Sigmoid colon (tissue), 6 donors: ENCODE measurements at regions not wholly inside any gene's neighbourhood (a gene's known extent, or its start where the extent isn't known, plus 50 kb on each side); places are given as distances from the start of the nearest gene placed in this dataset.

Source experiments
- DNase-seq: peaks from one replicate; pipeline ENCODE4 v3.0.0-alpha.2; 2019
- H3K27ac ChIP-seq, 4 donors: fragments of 200-600 bp; sonication (generic); one replicate each; pipeline ENCODE4 v1.5.1; 2016 to 2019; ENCODE audit warnings: mild to moderate bottlenecking in 1 of 4
- H3K27me3 ChIP-seq, 3 donors: fragments of 200-600 bp; sonication (generic); one replicate each; pipeline ENCODE4 v1.5.1; 2019; ENCODE audit warnings: mild to moderate bottlenecking in 1 of 3
- H3K36me3 ChIP-seq, 4 donors: fragments of 200-600 bp; sonication (generic); one replicate each; pipeline ENCODE4 v1.5.1; 2016 to 2019
- H3K4me1 ChIP-seq, 4 donors: fragments of 200-600 bp; sonication (generic); one replicate each; pipeline ENCODE4 v1.5.1; 2017 to 2019
- H3K4me3 ChIP-seq, 4 donors: fragments of 200-600 bp; sonication (generic); one replicate each; pipeline ENCODE4 v1.5.1; 2017 to 2019; ENCODE audit warnings: mild to moderate bottlenecking in 2 of 4, moderate library complexity in 1 of 4
- H3K9me3 ChIP-seq, 4 donors: fragments of 200-600 bp in 3 of 4; sonication (generic) in 3 of 4; one replicate each; pipeline versions ENCODE4 v1.5.1 to v1.6.1; 2013 to 2019
- EP300 ChIP-seq, 4 donors: sonication (generic); formaldehyde crosslinking; IDR thresholded peaks; one replicate each; pipeline ENCODE4 v1.6.1; 2017; ENCODE audit warnings: antibody characterized with exemption in 4 of 4
- POLR2A ChIP-seq, 2 donors: fragments of 450-650 bp; IDR thresholded peaks; one replicate each; pipeline ENCODE4 v1.6.1; 2016; ENCODE audit warnings: antibody characterized with exemption in 2 of 2, mild to moderate bottlenecking in 2 of 2, moderate library complexity in 2 of 2
- POLR2AphosphoS5 ChIP-seq, 4 donors: sonication (generic); formaldehyde crosslinking; IDR thresholded peaks; one replicate each; pipeline ENCODE4 v1.6.1; 2017; ENCODE audit warnings: antibody characterized with exemption in 4 of 4
- WGBS, 2 donors: extraction: QIAGEN DNeasy Blood & Tissue Kit; methylation state at CpG; one replicate each; pipeline ENCODE4 v1.1.7; 2013; 5-methylcytosine and 5-hydroxymethylcytosine counted together
- intact Hi-C: fragments of 100-400 bp; cut with DNase I; formaldehyde crosslinking; loops from one replicate; pipeline ENCODE4 v1.15.1; 2023
- donor health status: healthy with polysubstance abuse.
- donor health status: healthy.

GRCh38 chr2:216257089-216257488, 115.2 kb downstream of the MARCHF4 start:
- no peak for TF ChIP-seq EP300 (IDR thresholded peaks at IDR 0.05)
- no peak for TF ChIP-seq POLR2A (IDR thresholded peaks at IDR 0.05)
- TF ChIP-seq POLR2AphosphoS5 (IDR thresholded peaks at IDR 0.05) = no peak
- Histone ChIP-seq H3K36me3 (no peaks in the 10 kb centered on the region), H3K9me3 (no peaks in the 10 kb centered on the region), H3K4me3 (no peak overlapping the region), H3K27me3 (no peaks in the 10 kb centered on the region), H3K4me1 (no peaks in the 10 kb centered on the region), H3K27ac (no peak overlapping the region)
- intact Hi-C loops = no loop called here
- WGBS, 2 donors = 21 to 64% methylated on average over 3 of the region's 3 CpGs
- no peak for DNase-seq
